ENCODE measurements at regions not wholly inside any gene's neighbourhood (a gene's known extent, or its start where the extent isn't known, plus 50 kb on each side); places are given as distances from the start of the nearest gene placed in this dataset.
A peak's percentile ranks its signal among the peaks of the same experiment; 100 is the strongest.

DNA sequence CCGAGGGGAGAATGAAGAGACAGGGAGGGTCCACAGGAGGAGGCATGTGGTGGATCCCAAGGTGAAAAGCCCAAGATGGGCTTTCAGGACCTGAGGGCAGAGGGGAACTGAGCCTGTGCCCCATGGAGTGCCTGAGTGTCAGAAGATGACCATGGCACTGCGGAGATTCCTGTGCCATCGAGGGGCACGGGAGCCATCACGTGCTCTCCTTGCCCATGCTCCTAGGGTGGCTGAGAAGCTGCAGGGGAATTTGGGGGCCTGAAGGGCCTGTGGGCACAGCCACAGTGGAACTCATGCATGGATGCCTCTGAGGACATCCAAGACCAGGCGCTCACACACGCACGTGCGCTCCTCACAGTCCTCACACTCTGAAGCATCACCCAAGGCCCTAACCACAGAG, 56.1 kb upstream of the GLI2 start:
- Histone ChIP-seq H3K36me3 (no peaks in the 10 kb centered on the region), H3K4me3 (no peak overlapping the region), H3K4me1 (peaks cover 0 to 10% (median 0%) of the 10 kb centered on the region in 3 donors), H3K9me3 (no peaks in the 10 kb centered on the region), H3K27me3 (peaks cover 0 to 69% (median 0%) of the 10 kb centered on the region in 4 donors), H3K27ac (no peak overlapping the region)
- TF ChIP-seq POLR2A (IDR thresholded peaks at IDR 0.05) (no peak), CTCF (IDR thresholded peaks at IDR 0.05) (no peak)
- intact Hi-C loops (cut with DNase I), result loop anchor here (5.0 kb wide), 1 partner anchor 332 kb away; the partner anchor contains the start of gene INHBB
- DNase-seq, result no peak
- 75 to 88% methylated on average over 2 to 6 of the region's 9 CpGs for WGBS, 2 donors

GRCh38 chr2:120680136-120680761, 55.4 kb upstream of the GLI2 start:
- Histone ChIP-seq H3K36me3 (no peaks in the 10 kb centered on the region), H3K27me3 (peaks cover 0 to 70% (median 0%) of the 10 kb centered on the region in 4 donors), H3K27ac (no peak overlapping the region), H3K4me1 (peaks cover 0 to 10% (median 0%) of the 10 kb centered on the region in 3 donors), H3K9me3 (no peaks in the 10 kb centered on the region), H3K4me3 (no peak overlapping the region)
- peak; percentile 16 for DNase-seq
- intact Hi-C loops (cut with DNase I), result loop anchor here (5.0 kb wide), 1 partner anchor 553 kb away; no protein-coding TSS in a partner anchor
- 13 to 39% methylated on average over 8 of the region's 18 CpGs for WGBS, 2 donors
- TF ChIP-seq CTCF (IDR thresholded peaks at IDR 0.05), result peak; percentile 27 to 82 (median 69)
- TF ChIP-seq POLR2A (IDR thresholded peaks at IDR 0.05), result no peak

- Histone ChIP-seq H3K27ac (no peak overlapping the region), H3K27me3 (peaks cover 0 to 68% (median 0%) of the 10 kb centered on the region in 4 donors), H3K9me3 (no peaks in the 10 kb centered on the region), H3K36me3 (no peaks in the 10 kb centered on the region), H3K4me3 (no peak overlapping the region), H3K4me1 (peaks cover 0 to 5% (median 0%) of the 10 kb centered on the region in 3 donors)
- 47 to 67% methylated on average over 3 of the region's 4 CpGs for WGBS, 2 donors
- DNase-seq, result no peak
- intact Hi-C loops (cut with DNase I), result loop anchor here (5.0 kb wide), 1 partner anchor 554 kb away; no protein-coding TSS in a partner anchor
- TF ChIP-seq CTCF (IDR thresholded peaks at IDR 0.05), result no peak
- TF ChIP-seq POLR2A (IDR thresholded peaks at IDR 0.05), result no peak
Measured at GRCh38 chr2:120681181-120681580, 54.5 kb upstream of the GLI2 start.

DNA sequence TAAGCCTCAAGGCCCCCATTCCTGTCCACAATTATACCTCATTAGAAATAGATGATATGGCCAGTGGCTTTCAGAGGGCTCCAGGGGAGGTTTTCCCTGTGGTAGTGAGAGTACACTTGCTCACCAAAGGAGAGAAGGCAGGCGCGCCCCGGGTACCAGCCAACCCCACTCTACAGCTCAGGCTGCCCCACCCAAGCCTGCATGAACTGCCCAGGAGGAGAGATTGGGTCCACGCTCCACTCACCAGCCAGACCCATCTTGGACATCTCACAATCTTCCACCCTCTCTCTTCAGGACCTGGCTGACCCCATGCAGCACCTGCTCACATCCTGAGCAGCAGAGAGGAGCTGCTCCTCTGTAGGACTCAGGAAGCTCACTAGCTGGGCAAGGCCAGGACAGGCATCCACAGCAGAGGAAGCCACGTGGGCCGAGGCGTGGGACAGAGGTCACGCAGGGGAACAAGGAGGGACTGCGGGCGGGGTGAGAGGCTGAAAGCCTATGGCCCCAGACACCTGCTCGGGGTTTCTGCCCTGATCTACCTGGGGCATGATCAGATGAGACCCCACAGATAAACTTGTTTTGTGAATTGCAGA, 53.9 kb upstream of the GLI2 start:
- Histone ChIP-seq H3K27ac (no peak overlapping the region), H3K4me3 (no peak overlapping the region), H3K4me1 (peaks cover 0 to 5% (median 0%) of the 10 kb centered on the region in 3 donors), H3K9me3 (no peaks in the 10 kb centered on the region), H3K27me3 (peaks cover 0 to 62% (median 0%) of the 10 kb centered on the region in 4 donors), H3K36me3 (no peaks in the 10 kb centered on the region)
- intact Hi-C loops (cut with DNase I), result loop anchor here (5.0 kb wide), 1 partner anchor 554 kb away; no protein-coding TSS in a partner anchor
- 71 to 90% methylated on average over 8 of the region's 11 CpGs for WGBS, 2 donors
- no peak for DNase-seq
- TF ChIP-seq CTCF (IDR thresholded peaks at IDR 0.05) (no peak), POLR2A (IDR thresholded peaks at IDR 0.05) (no peak)

DNA sequence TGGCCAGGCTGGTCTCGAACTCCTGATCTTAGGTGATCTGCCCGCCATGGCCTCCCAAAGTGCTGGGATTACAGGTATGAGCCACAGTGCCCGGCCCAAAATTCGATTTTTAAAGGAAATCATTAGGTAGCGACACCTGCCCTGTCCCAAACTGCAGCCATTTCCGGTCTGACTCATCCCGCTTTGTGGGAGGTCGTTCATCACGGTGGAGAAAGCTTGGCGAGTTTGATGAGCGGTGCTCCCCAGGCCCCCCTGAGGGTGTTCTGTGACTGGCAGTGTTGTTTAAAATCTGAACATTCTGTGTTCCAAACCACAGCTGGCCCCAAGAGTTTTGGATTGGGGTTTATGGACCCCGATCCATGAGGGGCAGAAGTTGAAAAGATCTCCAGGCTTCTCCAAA, 53.0 kb upstream of the GLI2 start:
- DNase-seq, result no peak
- no peak for TF ChIP-seq POLR2A (IDR thresholded peaks at IDR 0.05)
- no peak for TF ChIP-seq CTCF (IDR thresholded peaks at IDR 0.05)
- intact Hi-C loops (cut with DNase I), result loop anchor here (5.0 kb wide), 1 partner anchor 555 kb away; no protein-coding TSS in a partner anchor
- no peak overlapping the region for H3K27ac ChIP-seq
- WGBS, 2 donors, result 55 to 60% methylated on average over 9 to 12 of the region's 12 CpGs
- H3K4me1 ChIP-seq, result peaks cover 0 to 5% (median 0%) of the 10 kb centered on the region in 3 donors
- H3K4me3 ChIP-seq, result no peak overlapping the region
- H3K27me3 ChIP-seq, result peaks cover 0 to 61% (median 0%) of the 10 kb centered on the region in 4 donors
- no peaks in the 10 kb centered on the region for H3K36me3 ChIP-seq
- H3K9me3 ChIP-seq, result no peaks in the 10 kb centered on the region

Data from esophagus squamous epithelium (tissue), 5 donors.